Fibroblast of skin of abdomen (primary cell): ENCODE measurements at regions not wholly inside any gene's neighbourhood (a gene's known extent, or its start where the extent isn't known, plus 50 kb on each side); places are given as distances from the start of the nearest gene placed in this dataset.
A peak's percentile ranks its signal among the peaks of the same experiment; 100 is the strongest.
"Not testable (repeated sequence)": the region's sequence is repeated elsewhere in the genome, so short reads cannot be mapped to it uniquely, and the experiment has no call there.

Source experiments
- DNase-seq: peaks from one replicate; pipeline ENCODE4 v3.0.0-alpha.2; 2013

- peak; percentile 10 for DNase-seq
Measured at GRCh38 chr11:25775603-25776002, 556.3 kb upstream of the ANO3 start.

- DNase-seq, result no peak
Measured at GRCh38 chr11:25776238-25776637, 555.7 kb upstream of the ANO3 start.

- no peak for DNase-seq
Measured at GRCh38 chr11:25777343-25777742, 554.6 kb upstream of the ANO3 start.

GRCh38 chr11:25779033-25779432 lies 552.9 kb upstream of the ANO3 start:
- no peak for DNase-seq

GRCh38 chr11:25787416-25787815 lies 544.5 kb upstream of the ANO3 start:
- DNase-seq, result no peak

- DNase-seq, result no peak
Measured at GRCh38 chr11:25790396-25790795, 541.5 kb upstream of the ANO3 start.

GRCh38 chr11:25793637-25794036 lies 538.3 kb upstream of the ANO3 start:
- no peak for DNase-seq

- no peak for DNase-seq
Measured at GRCh38 chr11:25794804-25795203, 537.1 kb upstream of the ANO3 start.

GRCh38 chr11:25816411-25816810 lies 515.5 kb upstream of the ANO3 start:
- no peak for DNase-seq

- no peak for DNase-seq
Measured at GRCh38 chr11:25824688-25825087, 507.2 kb upstream of the ANO3 start.

- DNase-seq, result not testable (repeated sequence)
Measured at GRCh38 chr11:25831485-25831884, 500.4 kb upstream of the ANO3 start.

GRCh38 chr11:25838918-25839625 lies 492.9 kb upstream of the ANO3 start:
- DNase-seq, result no peak

GRCh38 chr11:25844811-25845210 lies 487.1 kb upstream of the ANO3 start:
- DNase-seq, result no peak

GRCh38 chr11:25855916-25856315 lies 476.0 kb upstream of the ANO3 start:
- no peak for DNase-seq

GRCh38 chr11:25859776-25860175 lies 472.2 kb upstream of the ANO3 start:
- no peak for DNase-seq

- peak; percentile 59 for DNase-seq
Measured at GRCh38 chr11:25860677-25861450, 471.1 kb upstream of the ANO3 start.

GRCh38 chr11:25862159-25862558 lies 469.8 kb upstream of the ANO3 start:
- no peak for DNase-seq

GRCh38 chr11:25863986-25864385 lies 467.9 kb upstream of the ANO3 start:
- DNase-seq, result no peak

GRCh38 chr11:25876456-25876965 lies 455.4 kb upstream of the ANO3 start:
- no peak for DNase-seq

- no peak for DNase-seq
Measured at GRCh38 chr11:25886036-25886435, 445.9 kb upstream of the ANO3 start.

- DNase-seq, result peak; percentile 20
Measured at GRCh38 chr11:25890626-25891260, 441.2 kb upstream of the ANO3 start.

- DNase-seq, result no peak
Measured at GRCh38 chr11:25891960-25892359, 440.0 kb upstream of the ANO3 start.

- no peak for DNase-seq
Measured at GRCh38 chr11:25899617-25900160, 432.2 kb upstream of the ANO3 start.
